ENCODE measurements at regions not wholly inside any gene's neighbourhood (a gene's known extent, or its start where the extent isn't known, plus 50 kb on each side); places are given as distances from the start of the nearest gene placed in this dataset.
"Not testable (repeated sequence)": the region's sequence is repeated elsewhere in the genome, so short reads cannot be mapped to it uniquely, and the experiment has no call there.

- no peak for DNase-seq (ENCODE audit: low read depth, low spot score)
- H3K27ac Mint-ChIP-seq (ENCODE audit: unreplicated experiment), result no peak overlapping the region
- no peak overlapping the region for H3K4me3 Mint-ChIP-seq
- H3K36me3 Mint-ChIP-seq (ENCODE audit: low read depth), result no peaks in the 10 kb centered on the region
- H3K4me1 Mint-ChIP-seq, result peaks cover 6% of the 10 kb centered on the region
- H3K27me3 Mint-ChIP-seq (ENCODE audit: low read depth), result no peaks in the 10 kb centered on the region
- TF ChIP-seq, protein P1, sequence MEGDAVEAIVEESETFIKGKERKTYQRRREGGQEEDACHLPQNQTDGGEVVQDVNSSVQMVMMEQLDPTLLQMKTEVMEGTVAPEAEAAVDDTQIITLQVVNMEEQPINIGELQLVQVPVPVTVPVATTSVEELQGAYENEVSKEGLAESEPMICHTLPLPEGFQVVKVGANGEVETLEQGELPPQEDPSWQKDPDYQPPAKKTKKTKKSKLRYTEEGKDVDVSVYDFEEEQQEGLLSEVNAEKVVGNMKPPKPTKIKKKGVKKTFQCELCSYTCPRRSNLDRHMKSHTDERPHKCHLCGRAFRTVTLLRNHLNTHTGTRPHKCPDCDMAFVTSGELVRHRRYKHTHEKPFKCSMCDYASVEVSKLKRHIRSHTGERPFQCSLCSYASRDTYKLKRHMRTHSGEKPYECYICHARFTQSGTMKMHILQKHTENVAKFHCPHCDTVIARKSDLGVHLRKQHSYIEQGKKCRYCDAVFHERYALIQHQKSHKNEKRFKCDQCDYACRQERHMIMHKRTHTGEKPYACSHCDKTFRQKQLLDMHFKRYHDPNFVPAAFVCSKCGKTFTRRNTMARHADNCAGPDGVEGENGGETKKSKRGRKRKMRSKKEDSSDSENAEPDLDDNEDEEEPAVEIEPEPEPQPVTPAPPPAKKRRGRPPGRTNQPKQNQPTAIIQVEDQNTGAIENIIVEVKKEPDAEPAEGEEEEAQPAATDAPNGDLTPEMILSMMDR (conservative IDR thresholded peaks at IDR 0.05), result no peak
- no peaks in the 10 kb centered on the region for H3K9me3 Mint-ChIP-seq
Observed at GRCh38 chr16:65739518-65739917, 617.7 kb upstream of the CDH11 start.

- H3K27me3 Mint-ChIP-seq (ENCODE audit: low read depth), result no peaks in the 10 kb centered on the region
- TF ChIP-seq, protein P1 (conservative IDR thresholded peaks at IDR 0.05), result no peak
- H3K4me3 Mint-ChIP-seq, result no peak overlapping the region
- H3K9me3 Mint-ChIP-seq, result no peaks in the 10 kb centered on the region
- no peak overlapping the region for H3K27ac Mint-ChIP-seq (ENCODE audit: unreplicated experiment)
- no peaks in the 10 kb centered on the region for H3K36me3 Mint-ChIP-seq (ENCODE audit: low read depth)
- no peak for DNase-seq (ENCODE audit: low read depth, low spot score)
- H3K4me1 Mint-ChIP-seq, result peaks cover 14% of the 10 kb centered on the region
Observed at GRCh38 chr16:65737831-65738230, 616.0 kb upstream of the CDH11 start.

GRCh38 chr16:65735615-65736014 is 613.8 kb upstream of the CDH11 start:
- H3K4me3 Mint-ChIP-seq; H3K27me3 Mint-ChIP-seq (ENCODE audit: low read depth); DNase-seq (ENCODE audit: low read depth, low spot score); H3K9me3 Mint-ChIP-seq; H3K36me3 Mint-ChIP-seq (ENCODE audit: low read depth); H3K27ac Mint-ChIP-seq (ENCODE audit: unreplicated experiment): not testable (repeated sequence)
- peaks cover 14% of the 10 kb centered on the region for H3K4me1 Mint-ChIP-seq

DNA sequence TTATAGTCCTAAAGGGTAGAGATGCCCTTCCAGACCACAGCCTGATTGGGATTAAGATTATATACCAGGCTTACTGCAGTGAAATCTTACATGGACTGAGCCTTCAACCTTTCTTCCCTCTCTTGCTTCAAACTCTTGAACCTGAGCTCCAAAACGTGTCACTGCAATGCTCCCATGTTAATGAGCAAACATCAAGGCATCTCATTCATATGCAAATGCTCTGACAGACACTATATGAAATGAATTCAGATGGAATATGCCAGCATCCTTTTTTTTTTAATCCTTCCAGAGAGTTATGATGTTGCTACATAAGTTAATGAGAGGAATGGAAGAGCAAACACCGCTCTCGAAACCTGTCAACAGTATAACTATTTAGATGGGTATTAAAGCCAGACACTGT is 611.9 kb upstream of the CDH11 start:
- Mint-ChIP-seq H3K4me3 (no peak overlapping the region), H3K9me3 (peaks cover 3% of the 10 kb centered on the region), H3K4me1 (peaks cover 18% of the 10 kb centered on the region), H3K36me3 (ENCODE audit: low read depth) (no peaks in the 10 kb centered on the region), H3K27ac (ENCODE audit: unreplicated experiment) (no peak overlapping the region), H3K27me3 (ENCODE audit: low read depth) (no peaks in the 10 kb centered on the region)
- DNase-seq (ENCODE audit: low read depth, low spot score), result no peak
- TF ChIP-seq, protein P1 (conservative IDR thresholded peaks at IDR 0.05), result no peak

DNA sequence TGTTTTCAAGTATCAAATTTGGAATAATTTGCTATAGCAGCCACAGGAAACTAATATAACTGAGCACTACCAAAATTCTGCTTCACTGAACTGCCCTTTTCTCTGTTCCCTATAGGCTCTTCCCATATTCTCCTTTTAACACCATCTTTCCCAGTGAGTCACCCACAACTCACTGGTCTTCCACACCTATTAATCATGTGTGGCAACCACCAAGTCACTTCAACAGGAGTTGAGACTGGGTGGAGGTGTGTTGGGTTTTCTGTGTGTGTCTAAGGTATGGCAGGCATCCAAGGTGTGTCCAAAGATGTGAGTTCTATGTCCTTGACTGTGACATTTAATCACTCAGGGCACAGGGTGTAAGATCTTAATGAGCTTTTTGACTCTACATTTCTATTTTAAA is 610.0 kb upstream of the CDH11 start:
- Mint-ChIP-seq H3K9me3 (peaks cover 3% of the 10 kb centered on the region), H3K27ac (ENCODE audit: unreplicated experiment) (peak overlapping the region; percentile 36), H3K27me3 (ENCODE audit: low read depth) (no peaks in the 10 kb centered on the region), H3K4me3 (no peak overlapping the region), H3K4me1 (peaks cover 30% of the 10 kb centered on the region), H3K36me3 (ENCODE audit: low read depth) (no peaks in the 10 kb centered on the region)
- TF ChIP-seq, protein P1 (conservative IDR thresholded peaks at IDR 0.05), result no peak
- DNase-seq (ENCODE audit: low read depth, low spot score), result no peak

DNA sequence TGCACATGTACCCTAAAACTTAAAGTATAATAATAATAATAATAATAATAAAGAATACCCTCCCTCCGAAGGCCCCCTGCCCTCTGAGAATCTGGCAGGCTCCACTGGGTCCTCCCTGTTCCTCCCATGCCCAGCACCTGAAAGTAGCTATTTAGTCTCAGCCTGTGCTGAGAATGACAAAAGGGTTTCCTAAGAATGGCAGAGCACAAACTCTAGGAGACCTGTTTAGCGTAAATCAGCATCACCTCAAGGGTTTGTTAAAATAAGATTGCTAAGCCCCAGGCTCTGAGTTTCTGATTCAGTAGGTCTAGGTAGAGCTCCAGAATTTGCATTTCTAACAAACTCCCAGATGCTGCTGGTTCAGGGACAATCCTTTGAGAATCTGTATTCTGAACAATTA is 606.8 kb upstream of the CDH11 start:
- no peak for DNase-seq (ENCODE audit: low read depth, low spot score)
- Mint-ChIP-seq H3K36me3 (ENCODE audit: low read depth) (no peaks in the 10 kb centered on the region), H3K4me1 (peaks cover 28% of the 10 kb centered on the region), H3K9me3 (peaks cover 3% of the 10 kb centered on the region), H3K4me3 (no peak overlapping the region), H3K27ac (ENCODE audit: unreplicated experiment) (no peak overlapping the region), H3K27me3 (ENCODE audit: low read depth) (no peaks in the 10 kb centered on the region)
- TF ChIP-seq, protein P1 (conservative IDR thresholded peaks at IDR 0.05), result no peak
